HG03457 (cell line): ENCODE measurements at regions not wholly inside any gene's neighbourhood (a gene's known extent, or its start where the extent isn't known, plus 50 kb on each side); places are given as distances from the start of the nearest gene placed in this dataset.

Source experiments
- ATAC-seq: cut with Tn5 transposase; IDR thresholded peaks from one replicate; pipeline ENCODE4 v1.9.1; 2021; ENCODE audit warnings: moderate number of reproducible peaks; ENCODE audit not compliant: unreplicated experiment

- ATAC-seq = no peak
Measured at GRCh38 chr6:104326173-104327001, 533.3 kb downstream of the HACE1 start.

GRCh38 chr6:104325341-104326172 is 534.2 kb downstream of the HACE1 start:
- ATAC-seq = no peak

GRCh38 chr6:104324301-104324700 is 535.4 kb downstream of the HACE1 start:
- ATAC-seq = no peak

GRCh38 chr6:104322841-104323240 is 536.9 kb downstream of the HACE1 start:
- ATAC-seq = no peak

- ATAC-seq = no peak
Measured at GRCh38 chr6:104321301-104321700, 538.4 kb downstream of the HACE1 start.

GRCh38 chr6:104320896-104321295 is 538.8 kb downstream of the HACE1 start:
- no peak for ATAC-seq

GRCh38 chr6:104312851-104313250 is 546.9 kb downstream of the HACE1 start:
- ATAC-seq = no peak

- ATAC-seq = no peak
Measured at GRCh38 chr6:104306211-104306610, 553.5 kb downstream of the HACE1 start.

GRCh38 chr6:104305206-104305605 is 554.5 kb downstream of the HACE1 start:
- no peak for ATAC-seq

GRCh38 chr6:104301951-104302350 is 557.8 kb downstream of the HACE1 start:
- ATAC-seq = no peak

GRCh38 chr6:104286641-104287040 is 573.1 kb downstream of the HACE1 start:
- ATAC-seq = no peak

GRCh38 chr6:104284872-104285271 is 574.8 kb downstream of the HACE1 start:
- ATAC-seq = no peak

- no peak for ATAC-seq
Measured at GRCh38 chr6:104282581-104282980, 577.1 kb downstream of the HACE1 start.

GRCh38 chr6:104281370-104281769 is 578.3 kb downstream of the HACE1 start:
- no peak for ATAC-seq

- no peak for ATAC-seq
Measured at GRCh38 chr6:104268389-104268788, 591.3 kb downstream of the HACE1 start.

- ATAC-seq = no peak
Measured at GRCh38 chr6:104266922-104267321, 592.8 kb downstream of the HACE1 start.

GRCh38 chr6:104256646-104257045 is 603.1 kb downstream of the HACE1 start:
- no peak for ATAC-seq

GRCh38 chr6:104253236-104253635 is 606.5 kb downstream of the HACE1 start:
- no peak for ATAC-seq

- no peak for ATAC-seq
Measured at GRCh38 chr6:104252276-104252675, 607.4 kb downstream of the HACE1 start.

- no peak for ATAC-seq
Measured at GRCh38 chr6:104251651-104252050, 608.1 kb downstream of the HACE1 start.

- ATAC-seq = no peak
Measured at GRCh38 chr6:104240865-104241264, 618.9 kb downstream of the HACE1 start.

- no peak for ATAC-seq
Measured at GRCh38 chr6:104239971-104240370, 619.7 kb downstream of the HACE1 start.
